Esophagus squamous epithelium (tissue), 4 donors: ENCODE measurements at regions not wholly inside any gene's neighbourhood (a gene's known extent, or its start where the extent isn't known, plus 50 kb on each side); places are given as distances from the start of the nearest gene placed in this dataset.

Source experiments
- CTCF ChIP-seq, 6 experiments: fragments of 450-650 bp in 4 of 6; fragments of 200-600 bp in 2 of 6; sonication (generic) in 2 of 6; IDR thresholded peaks; one replicate each; pipeline ENCODE4 v1.5.1; 2016 to 2019; ENCODE audit warnings: antibody characterized with exemption in 6 of 6, mild to moderate bottlenecking in 4 of 6, moderate library complexity in 4 of 6
- POLR2A ChIP-seq, 4 donors: fragments of 450-650 bp; IDR thresholded peaks; one replicate each; pipeline ENCODE4 v1.6.1; 2017; ENCODE audit warnings: antibody characterized with exemption in 4 of 4, mild to moderate bottlenecking in 4 of 4, moderate library complexity in 3 of 4

- TF ChIP-seq CTCF (IDR thresholded peaks at IDR 0.05): no peak
- TF ChIP-seq POLR2A (IDR thresholded peaks at IDR 0.05): no peak
Observed at GRCh38 chr14:49479432-49479831, 106.7 kb downstream of the RPS29 start.
